NCI-H1092 treated with DMSO at 0.1 percent for 48 hours (cell line): ENCODE measurements at regions not wholly inside any gene's neighbourhood (a gene's known extent, or its start where the extent isn't known, plus 50 kb on each side); places are given as distances from the start of the nearest gene placed in this dataset.

Experiments
- DNase-seq: peaks from one replicate; lab custom pipeline; 2025; lab: John Stamatoyannopoulos, UW

- DNase-seq = no peak
Observed at GRCh38 chr18:59758106-59758505, 60.9 kb upstream of the CCBE1 start.

- no peak for DNase-seq
Observed at GRCh38 chr18:59752666-59753065, 55.4 kb upstream of the CCBE1 start.

GRCh38 chr18:59751186-59751585 lies 54.0 kb upstream of the CCBE1 start:
- no peak for DNase-seq

GRCh38 chr18:59748628-59749360 lies 51.6 kb upstream of the CCBE1 start:
- DNase-seq = no peak
